ENCODE measurements at regions not wholly inside any gene's neighbourhood (a gene's known extent, or its start where the extent isn't known, plus 50 kb on each side); places are given as distances from the start of the nearest gene placed in this dataset.

DNA sequence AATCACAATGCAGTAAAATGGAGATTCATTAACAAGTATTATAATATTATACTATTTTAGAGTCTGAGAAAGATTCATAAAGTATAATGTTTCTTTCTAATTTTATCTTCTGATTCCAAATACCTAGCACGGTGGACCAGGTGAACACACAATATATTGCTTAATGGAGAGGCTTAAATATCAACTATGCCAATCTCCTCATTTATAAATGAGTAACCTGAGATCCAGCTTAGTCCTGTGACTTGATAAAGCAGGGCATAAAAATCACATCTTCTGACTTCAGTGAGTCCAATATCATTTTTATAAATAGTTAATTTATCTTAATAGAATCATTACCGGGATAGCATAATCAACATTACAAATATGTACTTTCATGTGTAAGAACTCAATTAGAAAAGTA, 144.4 kb upstream of the GJE1 start:
- TF ChIP-seq YY1 (IDR thresholded peaks at IDR 0.05; ENCODE audit: insufficient read depth, insufficient read length) (no peak), ZNF274 (IDR thresholded peaks at IDR 0.05; ENCODE audit: low read depth, low read length) (no peak)
